ENCODE measurements at regions not wholly inside any gene's neighbourhood (a gene's known extent, or its start where the extent isn't known, plus 50 kb on each side); places are given as distances from the start of the nearest gene placed in this dataset.

DNA sequence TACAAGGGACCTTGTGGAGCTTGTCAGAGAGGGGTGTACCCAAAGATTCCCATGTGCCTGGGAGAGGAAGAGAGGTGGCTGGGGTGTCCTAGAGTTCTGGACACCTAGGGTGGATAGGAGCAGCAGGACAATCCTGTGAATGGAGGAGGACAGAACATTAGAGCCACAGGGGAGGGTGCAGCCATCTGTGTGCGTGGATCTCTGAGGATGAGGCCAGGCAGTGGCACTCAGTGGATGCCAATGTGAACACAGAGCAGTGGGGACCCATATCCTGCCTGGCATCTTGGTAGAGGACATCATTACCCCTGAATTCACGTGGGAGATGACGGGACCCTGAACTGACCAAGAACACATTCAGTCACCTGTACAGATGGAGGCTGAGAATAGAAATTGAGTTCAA is 205.3 kb downstream of the CD83 start:
- Histone ChIP-seq H2AFZ (no peak overlapping the region), H3K79me2 (no peaks in the 10 kb centered on the region), H3K4me3 (no peak overlapping the region), H3K36me3 (replicated peaks; ENCODE audit: insufficient read depth, low read depth) (no peaks in the 10 kb centered on the region), H3K27ac (no peak overlapping the region), H3K4me1 (ENCODE audit: insufficient read depth) (no peaks in the 10 kb centered on the region), H3K9me2 (replicated peaks; ENCODE audit: insufficient read depth) (no peaks in the 10 kb centered on the region), H3K27me3 (no peaks in the 10 kb centered on the region), H3K4me2 (no peak overlapping the region), H4K20me1 (ENCODE audit: insufficient read depth, poor library complexity, severe bottlenecking) (no peaks in the 10 kb centered on the region), H3K9me3 (ENCODE audit: low read depth) (no peaks in the 10 kb centered on the region)
- WGBS (ENCODE audit: low lambda C conversion rate, missing lambda C conversion rate) = 91% methylated on average over 3 of the region's 3 CpGs
- no peak for TF ChIP-seq EZH2 (IDR thresholded peaks at IDR 0.05; ENCODE audit: borderline replicate concordance)
- no peak for TF ChIP-seq EZH2phosphoT487 (IDR thresholded peaks at IDR 0.05; ENCODE audit: low read depth, severe bottlenecking, unreplicated experiment)
- TF ChIP-seq, protein P1, sequence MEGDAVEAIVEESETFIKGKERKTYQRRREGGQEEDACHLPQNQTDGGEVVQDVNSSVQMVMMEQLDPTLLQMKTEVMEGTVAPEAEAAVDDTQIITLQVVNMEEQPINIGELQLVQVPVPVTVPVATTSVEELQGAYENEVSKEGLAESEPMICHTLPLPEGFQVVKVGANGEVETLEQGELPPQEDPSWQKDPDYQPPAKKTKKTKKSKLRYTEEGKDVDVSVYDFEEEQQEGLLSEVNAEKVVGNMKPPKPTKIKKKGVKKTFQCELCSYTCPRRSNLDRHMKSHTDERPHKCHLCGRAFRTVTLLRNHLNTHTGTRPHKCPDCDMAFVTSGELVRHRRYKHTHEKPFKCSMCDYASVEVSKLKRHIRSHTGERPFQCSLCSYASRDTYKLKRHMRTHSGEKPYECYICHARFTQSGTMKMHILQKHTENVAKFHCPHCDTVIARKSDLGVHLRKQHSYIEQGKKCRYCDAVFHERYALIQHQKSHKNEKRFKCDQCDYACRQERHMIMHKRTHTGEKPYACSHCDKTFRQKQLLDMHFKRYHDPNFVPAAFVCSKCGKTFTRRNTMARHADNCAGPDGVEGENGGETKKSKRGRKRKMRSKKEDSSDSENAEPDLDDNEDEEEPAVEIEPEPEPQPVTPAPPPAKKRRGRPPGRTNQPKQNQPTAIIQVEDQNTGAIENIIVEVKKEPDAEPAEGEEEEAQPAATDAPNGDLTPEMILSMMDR (IDR thresholded peaks at IDR 0.05; ENCODE audit: poor library complexity) = no peak
- no peak for DNase-seq (ENCODE audit: low spot score)

DNA sequence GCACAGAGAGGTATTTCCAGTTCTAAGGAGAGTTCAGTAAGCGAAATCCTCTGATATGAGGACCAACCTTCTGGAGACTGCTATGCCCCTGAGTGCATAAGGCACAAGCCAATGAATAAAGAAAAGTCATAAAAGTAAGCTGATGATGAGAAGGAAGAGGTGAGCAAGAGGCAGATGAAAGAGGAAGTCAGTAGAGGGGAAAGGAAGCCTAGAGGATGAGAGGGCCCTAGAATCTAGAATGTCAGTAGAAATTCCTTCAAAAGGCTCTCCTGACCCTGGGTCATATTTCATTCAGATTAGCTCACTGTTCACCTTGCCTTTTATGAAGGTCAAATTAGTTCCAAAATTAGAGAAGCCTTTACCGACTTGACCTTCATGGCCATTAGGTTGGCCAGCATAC is 209.2 kb downstream of the CD83 start:
- Histone ChIP-seq H3K79me2 (no peaks in the 10 kb centered on the region), H3K4me3 (no peak overlapping the region), H3K27me3 (no peaks in the 10 kb centered on the region), H4K20me1 (ENCODE audit: insufficient read depth, poor library complexity, severe bottlenecking) (no peaks in the 10 kb centered on the region), H3K4me2 (no peak overlapping the region), H3K9me3 (ENCODE audit: low read depth) (no peaks in the 10 kb centered on the region), H3K27ac (no peak overlapping the region), H3K36me3 (replicated peaks; ENCODE audit: insufficient read depth, low read depth) (no peaks in the 10 kb centered on the region), H2AFZ (no peak overlapping the region), H3K9me2 (replicated peaks; ENCODE audit: insufficient read depth) (no peaks in the 10 kb centered on the region), H3K4me1 (ENCODE audit: insufficient read depth) (no peaks in the 10 kb centered on the region)
- WGBS (ENCODE audit: low lambda C conversion rate, missing lambda C conversion rate) = 89% methylated on average over 2 of the region's 2 CpGs
- DNase-seq (ENCODE audit: low spot score) = no peak
- TF ChIP-seq, protein P1 (IDR thresholded peaks at IDR 0.05; ENCODE audit: poor library complexity) = no peak
- TF ChIP-seq EZH2phosphoT487 (IDR thresholded peaks at IDR 0.05; ENCODE audit: low read depth, severe bottlenecking, unreplicated experiment) = no peak
- no peak for TF ChIP-seq EZH2 (IDR thresholded peaks at IDR 0.05; ENCODE audit: borderline replicate concordance)

DNA sequence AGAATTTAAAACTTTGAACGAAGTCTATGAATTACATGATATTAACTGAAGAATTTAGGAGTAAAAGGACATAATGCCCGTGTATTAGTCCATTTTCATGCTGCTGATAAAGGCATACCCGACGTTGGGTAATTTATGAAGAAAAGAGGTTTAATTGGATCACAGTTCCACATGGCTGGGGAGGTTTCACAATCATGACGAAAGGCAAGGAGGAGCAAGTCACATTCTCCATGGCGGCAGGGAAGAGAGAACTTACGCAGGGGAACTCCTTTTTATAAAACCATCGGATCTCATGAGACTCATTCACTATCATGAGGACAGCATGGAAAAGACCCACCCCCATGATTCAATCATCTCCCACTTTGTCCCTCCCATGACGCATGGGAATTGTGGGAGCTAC is 210.6 kb downstream of the CD83 start:
- no peaks in the 10 kb centered on the region for H3K9me2 ChIP-seq (replicated peaks; ENCODE audit: insufficient read depth)
- no peaks in the 10 kb centered on the region for H3K4me1 ChIP-seq (ENCODE audit: insufficient read depth)
- no peak overlapping the region for H3K4me2 ChIP-seq
- H4K20me1 ChIP-seq (ENCODE audit: insufficient read depth, poor library complexity, severe bottlenecking) = no peaks in the 10 kb centered on the region
- no peak for DNase-seq (ENCODE audit: low spot score)
- no peaks in the 10 kb centered on the region for H3K9me3 ChIP-seq (ENCODE audit: low read depth)
- no peak overlapping the region for H2AFZ ChIP-seq
- TF ChIP-seq EZH2 (IDR thresholded peaks at IDR 0.05; ENCODE audit: borderline replicate concordance) = no peak
- TF ChIP-seq EZH2phosphoT487 (IDR thresholded peaks at IDR 0.05; ENCODE audit: low read depth, severe bottlenecking, unreplicated experiment) = no peak
- TF ChIP-seq, protein P1 (IDR thresholded peaks at IDR 0.05; ENCODE audit: poor library complexity) = no peak
- H3K27me3 ChIP-seq = no peaks in the 10 kb centered on the region
- 95% methylated on average over 9 of the region's 9 CpGs for WGBS (ENCODE audit: low lambda C conversion rate, missing lambda C conversion rate)
- no peak overlapping the region for H3K27ac ChIP-seq
- no peaks in the 10 kb centered on the region for H3K36me3 ChIP-seq (replicated peaks; ENCODE audit: insufficient read depth, low read depth)
- H3K79me2 ChIP-seq = no peaks in the 10 kb centered on the region
- H3K4me3 ChIP-seq = no peak overlapping the region
